Gastrocnemius medialis (tissue), 4 donors: ENCODE measurements at regions not wholly inside any gene's neighbourhood (a gene's known extent, or its start where the extent isn't known, plus 50 kb on each side); places are given as distances from the start of the nearest gene placed in this dataset.

Source experiments
- POLR2A ChIP-seq, 2 donors: fragments of 450-650 bp; IDR thresholded peaks; one replicate each; pipeline ENCODE4 v1.6.1; 2017; ENCODE audit warnings: antibody characterized with exemption in 2 of 2, mild to moderate bottlenecking in 2 of 2, moderate library complexity in 2 of 2
- TF ChIP-seq, protein P1 (sequence below), 5 experiments: fragments of 450-650 bp in 3 of 5; fragments of 200-600 bp in 2 of 5; sonication (generic) in 2 of 5; IDR thresholded peaks in 4 of 5; conservative IDR thresholded peaks in 1 of 5; 1 replicate in 4 of 5; 2 replicates in 1 of 5; pipeline ENCODE4 v1.5.1; 2016 to 2019; ENCODE audit warnings: antibody characterized with exemption in 5 of 5, mild to moderate bottlenecking in 3 of 5, moderate library complexity in 3 of 5

GRCh38 chr15:25176991-25177954 lies 222.5 kb downstream of the SNRPN start:
- TF ChIP-seq, protein P1, sequence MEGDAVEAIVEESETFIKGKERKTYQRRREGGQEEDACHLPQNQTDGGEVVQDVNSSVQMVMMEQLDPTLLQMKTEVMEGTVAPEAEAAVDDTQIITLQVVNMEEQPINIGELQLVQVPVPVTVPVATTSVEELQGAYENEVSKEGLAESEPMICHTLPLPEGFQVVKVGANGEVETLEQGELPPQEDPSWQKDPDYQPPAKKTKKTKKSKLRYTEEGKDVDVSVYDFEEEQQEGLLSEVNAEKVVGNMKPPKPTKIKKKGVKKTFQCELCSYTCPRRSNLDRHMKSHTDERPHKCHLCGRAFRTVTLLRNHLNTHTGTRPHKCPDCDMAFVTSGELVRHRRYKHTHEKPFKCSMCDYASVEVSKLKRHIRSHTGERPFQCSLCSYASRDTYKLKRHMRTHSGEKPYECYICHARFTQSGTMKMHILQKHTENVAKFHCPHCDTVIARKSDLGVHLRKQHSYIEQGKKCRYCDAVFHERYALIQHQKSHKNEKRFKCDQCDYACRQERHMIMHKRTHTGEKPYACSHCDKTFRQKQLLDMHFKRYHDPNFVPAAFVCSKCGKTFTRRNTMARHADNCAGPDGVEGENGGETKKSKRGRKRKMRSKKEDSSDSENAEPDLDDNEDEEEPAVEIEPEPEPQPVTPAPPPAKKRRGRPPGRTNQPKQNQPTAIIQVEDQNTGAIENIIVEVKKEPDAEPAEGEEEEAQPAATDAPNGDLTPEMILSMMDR (IDR thresholded peaks at IDR 0.05 in 4 of 5, conservative IDR thresholded peaks at IDR 0.05 in 1 of 5): no peak
- no peak for TF ChIP-seq POLR2A (IDR thresholded peaks at IDR 0.05)
